ENCODE measurements at regions not wholly inside any gene's neighbourhood (a gene's known extent, or its start where the extent isn't known, plus 50 kb on each side); places are given as distances from the start of the nearest gene placed in this dataset.

- no peak for DNase-seq
These were observed 267.5 kb downstream of the IRF8 start for GRCh38 chr16:86166414-86166813.

GRCh38 chr16:86167061-86167460, 268.1 kb downstream of the IRF8 start:
- DNase-seq, result no peak

GRCh38 chr16:86170720-86171119, 271.8 kb downstream of the IRF8 start:
- no peak for DNase-seq

- DNase-seq, result no peak
These were observed 272.4 kb downstream of the IRF8 start for GRCh38 chr16:86171329-86171728.

GRCh38 chr16:86175816-86176215, 276.9 kb downstream of the IRF8 start:
- no peak for DNase-seq

GRCh38 chr16:86176462-86176861, 277.5 kb downstream of the IRF8 start:
- DNase-seq, result no peak

- no peak for DNase-seq
These were observed 281.3 kb downstream of the IRF8 start for GRCh38 chr16:86180244-86180643.

- no peak for DNase-seq
These were observed 281.8 kb downstream of the IRF8 start for GRCh38 chr16:86180780-86181179.

GRCh38 chr16:86181526-86181925, 282.6 kb downstream of the IRF8 start:
- DNase-seq, result no peak

GRCh38 chr16:86184185-86184584, 285.2 kb downstream of the IRF8 start:
- no peak for DNase-seq

- no peak for DNase-seq
These were observed 286.1 kb downstream of the IRF8 start for GRCh38 chr16:86185089-86185488.

GRCh38 chr16:86186313-86186712, 287.4 kb downstream of the IRF8 start:
- no peak for DNase-seq

GRCh38 chr16:86189934-86190333, 291.0 kb downstream of the IRF8 start:
- no peak for DNase-seq

GRCh38 chr16:86191663-86192062, 292.7 kb downstream of the IRF8 start:
- DNase-seq, result no peak

- no peak for DNase-seq
These were observed 294.7 kb downstream of the IRF8 start for GRCh38 chr16:86193528-86194193.

GRCh38 chr16:86195863-86196630, 297.1 kb downstream of the IRF8 start:
- DNase-seq, result no peak

GRCh38 chr16:86196687-86197391, 297.9 kb downstream of the IRF8 start:
- no peak for DNase-seq

GRCh38 chr16:86198206-86199118, 299.5 kb downstream of the IRF8 start:
- DNase-seq, result no peak

- no peak for DNase-seq
These were observed 300.2 kb downstream of the IRF8 start for GRCh38 chr16:86199182-86199581.

GRCh38 chr16:86199871-86200695, 301.1 kb downstream of the IRF8 start:
- DNase-seq, result no peak

- DNase-seq, result no peak
These were observed 301.8 kb downstream of the IRF8 start for GRCh38 chr16:86200722-86201121.

GRCh38 chr16:86201746-86202145, 302.8 kb downstream of the IRF8 start:
- DNase-seq, result no peak

Measured in activated CD8-positive, alpha-beta memory T cell treated with anti-CD3 and anti-CD28 coated beads, Interleukin-2, amount 50 U/mL, for 4 hours (primary cell).